Esophagus muscularis mucosa (tissue), 4 donors: ENCODE measurements at regions not wholly inside any gene's neighbourhood (a gene's known extent, or its start where the extent isn't known, plus 50 kb on each side); places are given as distances from the start of the nearest gene placed in this dataset.

Source experiments
- DNase-seq: peaks from one replicate; pipeline ENCODE4 v3.0.0-alpha.2; 2017; ENCODE audit errors: extremely low spot score
- H3K27ac ChIP-seq, 4 donors: fragments of 200-600 bp; sonication (generic); replicated peaks in 1 of 4; 1 replicate in 3 of 4; 2 replicates in 1 of 4; pipeline ENCODE4 v1.5.1; 2016 to 2019; ENCODE audit warnings: mild to moderate bottlenecking in 1 of 4
- H3K27me3 ChIP-seq, 4 donors: fragments of 200-600 bp; sonication (generic); one replicate each; pipeline versions ENCODE4 v1.5.1 to v1.6.0; 2016 to 2019
- H3K36me3 ChIP-seq, 4 donors: fragments of 200-600 bp; sonication (generic); one replicate each; pipeline ENCODE4 v1.5.1; 2016 to 2019
- H3K4me1 ChIP-seq, 4 donors: fragments of 200-600 bp; sonication (generic); one replicate each; pipeline ENCODE4 v1.5.1; 2016 to 2019
- H3K4me3 ChIP-seq, 4 donors: fragments of 200-600 bp; sonication (generic); 1 replicate in 2 of 4; 2 replicates in 2 of 4; pipeline ENCODE4 v1.5.1; 2016 to 2019; ENCODE audit warnings: mild to moderate bottlenecking in 4 of 4, moderate library complexity in 1 of 4
- H3K9me3 ChIP-seq, 4 donors: fragments of 200-600 bp; sonication (generic); 1 replicate in 3 of 4; 2 replicates in 1 of 4; pipeline ENCODE4 v1.5.1; 2016 to 2019
- CTCF ChIP-seq, 3 experiments: fragments of 200-600 bp in 2 of 3; fragments of 450-650 bp in 1 of 3; sonication (generic) in 2 of 3; IDR thresholded peaks; one replicate each; pipeline ENCODE4 v1.5.1; 2017 to 2019; ENCODE audit warnings: antibody characterized with exemption in 3 of 3, mild to moderate bottlenecking in 2 of 3, moderate library complexity in 1 of 3
- EP300 ChIP-seq: sonication (generic); formaldehyde crosslinking; IDR thresholded peaks from one replicate; pipeline ENCODE4 v1.6.1; 2017; ENCODE audit warnings: antibody characterized with exemption
- POLR2A ChIP-seq: fragments of 450-650 bp; IDR thresholded peaks from one replicate; pipeline ENCODE4 v1.6.1; 2017; ENCODE audit warnings: antibody characterized with exemption, moderate library complexity, mild to moderate bottlenecking, low read depth
- POLR2AphosphoS5 ChIP-seq, 2 donors: sonication (generic); formaldehyde crosslinking; IDR thresholded peaks; one replicate each; pipeline ENCODE4 v1.6.1; 2017; ENCODE audit warnings: antibody characterized with exemption in 2 of 2
- WGBS: methylation state at CpG from one replicate; pipeline ENCODE4 v1.1.5; 2018; 5-methylcytosine and 5-hydroxymethylcytosine counted together
- intact Hi-C: fragments of 100-400 bp; cut with DNase I; formaldehyde crosslinking; loops from one replicate; pipeline ENCODE4 v1.15.1; 2023

DNA sequence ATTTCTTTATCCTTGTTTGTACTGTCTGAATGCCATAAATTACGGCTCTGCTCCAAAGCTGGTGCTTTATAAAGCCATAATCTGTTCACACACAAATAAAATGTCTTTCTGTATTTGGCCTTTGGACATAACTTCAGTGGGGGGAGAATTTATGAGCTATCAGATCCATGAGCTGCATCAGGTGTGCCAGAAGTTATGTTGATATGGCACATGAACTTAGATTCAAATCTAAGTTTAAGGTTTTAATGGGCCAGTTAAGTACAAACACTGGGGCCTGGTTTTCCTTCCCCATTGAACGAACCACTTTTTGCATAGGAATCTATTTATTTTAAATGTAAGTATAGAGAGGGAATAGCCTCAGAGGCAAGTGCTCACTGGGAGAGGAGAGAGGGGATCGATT lies 239.9 kb downstream of the NFKBIZ start:
- Histone ChIP-seq H3K4me3 (no peak overlapping the region), H3K36me3 (no peaks in the 10 kb centered on the region), H3K27ac (no peak overlapping the region), H3K27me3 (no peaks in the 10 kb centered on the region), H3K4me1 (peaks cover 0 to 22% (median 13%) of the 10 kb centered on the region in 4 donors), H3K9me3 (no peaks in the 10 kb centered on the region)
- TF ChIP-seq POLR2AphosphoS5 (IDR thresholded peaks at IDR 0.05) (no peak), EP300 (no peak), CTCF (IDR thresholded peaks at IDR 0.05) (no peak), POLR2A (no peak)
- DNase-seq, result no peak
- intact Hi-C loops, result no loop called here
- WGBS, result 87% methylated on average over 3 of the region's 3 CpGs

DNA sequence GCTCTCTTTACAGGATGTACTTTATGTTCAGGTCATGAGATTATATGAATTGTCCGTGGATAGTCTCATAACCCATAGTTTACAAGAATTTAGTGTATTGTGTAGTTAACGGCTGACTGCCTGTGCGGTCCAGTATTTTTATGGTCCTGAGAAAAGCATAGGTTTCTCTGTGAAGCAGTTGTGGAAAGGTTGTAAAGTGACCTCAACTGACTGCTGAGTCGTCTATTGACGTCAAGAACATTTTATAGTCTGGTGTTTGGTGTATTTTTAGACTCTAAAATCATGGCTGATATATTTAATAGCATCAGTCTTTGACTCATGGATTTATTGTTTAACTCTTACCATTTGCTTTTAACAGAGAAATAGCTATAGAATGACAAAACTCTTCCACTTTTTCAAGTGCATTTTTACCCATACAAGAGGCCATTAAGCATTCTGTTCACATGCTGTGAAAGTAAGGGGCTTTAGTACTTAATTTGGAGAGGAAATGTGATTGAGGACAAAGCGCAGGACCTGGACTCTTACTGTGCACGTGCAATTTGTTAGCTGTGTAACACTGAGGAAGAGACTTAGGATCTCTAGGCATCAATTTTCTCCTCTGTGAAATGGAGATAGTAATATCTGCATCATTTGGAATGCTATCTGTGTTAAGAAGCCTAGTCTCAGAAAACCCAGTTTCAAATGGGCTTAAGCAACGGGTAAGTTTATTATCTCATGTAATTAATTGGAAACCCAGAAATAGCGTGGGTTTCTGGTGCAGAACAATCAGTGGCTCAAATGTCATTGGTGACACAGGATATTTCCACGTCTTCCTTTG lies 240.8 kb downstream of the NFKBIZ start:
- Histone ChIP-seq H3K9me3 (no peaks in the 10 kb centered on the region), H3K4me3 (no peak overlapping the region), H3K4me1 (peaks cover 0 to 21% (median 10%) of the 10 kb centered on the region in 4 donors), H3K27me3 (no peaks in the 10 kb centered on the region), H3K27ac (no peak overlapping the region), H3K36me3 (no peaks in the 10 kb centered on the region)
- TF ChIP-seq EP300 (no peak), POLR2AphosphoS5 (IDR thresholded peaks at IDR 0.05) (no peak)
- intact Hi-C loops, result no loop called here
- no peak for DNase-seq
- WGBS, result 60% methylated on average over 10 of the region's 10 CpGs

DNA sequence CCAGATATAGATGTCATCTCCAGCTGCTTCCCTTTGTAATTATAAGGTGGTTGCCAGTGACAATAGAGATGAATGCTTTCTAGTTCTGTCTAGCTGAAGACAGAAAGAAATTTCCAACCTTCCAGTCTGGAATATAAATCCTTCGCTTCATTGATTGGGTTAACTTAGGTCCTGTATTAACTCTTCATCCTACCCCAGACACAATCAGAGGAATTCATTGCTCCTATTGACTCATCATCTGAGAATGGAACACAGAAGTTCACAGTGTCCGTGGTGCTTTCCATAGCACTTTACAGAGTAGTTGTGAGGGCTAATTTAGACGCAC lies 241.4 kb downstream of the NFKBIZ start:
- DNase-seq, result no peak
- no peaks in the 10 kb centered on the region for H3K27me3 ChIP-seq
- intact Hi-C loops, result no loop called here
- H3K4me1 ChIP-seq, result peaks cover 0 to 20% (median 8%) of the 10 kb centered on the region in 4 donors
- H3K27ac ChIP-seq, result no peak overlapping the region
- TF ChIP-seq CTCF (IDR thresholded peaks at IDR 0.05) (no peak), POLR2A (no peak), EP300 (no peak), POLR2AphosphoS5 (IDR thresholded peaks at IDR 0.05) (no peak)
- 87% methylated on average over 3 of the region's 3 CpGs for WGBS
- H3K9me3 ChIP-seq, result no peaks in the 10 kb centered on the region
- H3K36me3 ChIP-seq, result no peaks in the 10 kb centered on the region
- H3K4me3 ChIP-seq, result no peak overlapping the region

DNA sequence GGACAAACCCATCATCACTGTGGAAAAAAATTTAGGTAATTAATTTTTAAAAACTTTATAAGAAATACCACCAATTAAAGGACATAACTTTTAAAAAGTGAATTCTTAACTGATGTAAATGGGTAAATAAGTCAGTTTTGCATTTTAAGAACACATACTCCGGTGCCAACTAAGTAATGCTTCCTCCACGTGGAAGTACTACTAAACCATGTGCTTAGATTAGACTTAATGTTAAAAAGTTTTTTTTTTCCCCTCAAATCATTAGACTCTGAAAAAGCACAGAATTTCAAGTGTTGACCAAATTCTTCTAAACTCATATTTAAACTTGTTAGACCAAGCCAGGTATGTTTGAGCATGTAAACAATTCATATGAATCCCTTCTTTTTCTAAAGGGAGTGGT lies 242.0 kb downstream of the NFKBIZ start:
- 89% methylated on average over 2 of the region's 2 CpGs for WGBS
- H3K27ac ChIP-seq, result no peak overlapping the region

More for the DNA sequence above, 242.0 kb downstream of the NFKBIZ start:
- Histone ChIP-seq H3K4me1 (peaks cover 0 to 22% (median 11%) of the 10 kb centered on the region in 4 donors), H3K9me3 (no peaks in the 10 kb centered on the region), H3K4me3 (no peak overlapping the region), H3K36me3 (no peaks in the 10 kb centered on the region), H3K27me3 (no peaks in the 10 kb centered on the region)
- intact Hi-C loops, result no loop called here
- no peak for DNase-seq
- no peak for TF ChIP-seq POLR2A
- no peak for TF ChIP-seq EP300
- TF ChIP-seq POLR2AphosphoS5 (IDR thresholded peaks at IDR 0.05), result no peak
- TF ChIP-seq CTCF (IDR thresholded peaks at IDR 0.05), result no peak
